OCI-LY7 (cell line): ENCODE measurements at regions not wholly inside any gene's neighbourhood (a gene's known extent, or its start where the extent isn't known, plus 50 kb on each side); places are given as distances from the start of the nearest gene placed in this dataset.

Source experiments
- CTCF ChIP-seq: fragments of 200-600 bp; sonication (generic); conservative IDR thresholded peaks from 2 replicates; pipeline ENCODE4 v1.5.1; 2014; ENCODE audit warnings: mild to moderate bottlenecking, antibody characterized with exemption, low read length, moderate library complexity, mixed read lengths
- EZH2phosphoT487 ChIP-seq: fragments of 200-600 bp; sonication (generic); IDR thresholded peaks from 2 replicates; pipeline ENCODE4 v1.6.1; 2018; ENCODE audit warnings: low read depth, borderline replicate concordance, mild to moderate bottlenecking, mixed run types, antibody characterized with exemption, low read length, moderate library complexity, mixed read lengths

- no peak for TF ChIP-seq CTCF
- no peak for TF ChIP-seq EZH2phosphoT487
These were observed 153.1 kb downstream of the TRIM27 start for GRCh38 chr6:28770732-28771131.
